ENCODE measurements at regions not wholly inside any gene's neighbourhood (a gene's known extent, or its start where the extent isn't known, plus 50 kb on each side); places are given as distances from the start of the nearest gene placed in this dataset.

GRCh38 chr3:184498986-184499606, 62.5 kb upstream of the EPHB3 start:
- Histone ChIP-seq H3K23me2 (ENCODE audit: insufficient read length, low read depth, low read length, poor library complexity, severe bottlenecking) (no peaks in the 10 kb centered on the region), H3K79me2 (ENCODE audit: insufficient read depth, low read length) (no peaks in the 10 kb centered on the region), H4K91ac (ENCODE audit: insufficient read length, low read depth, low read length) (no peak overlapping the region), H4K8ac (replicated peaks; ENCODE audit: insufficient read length, low read depth, low read length) (no peak overlapping the region), H4K20me1 (ENCODE audit: control insufficient read depth, insufficient read depth, insufficient read length) (no peaks in the 10 kb centered on the region), H3K9me3 (ENCODE audit: control insufficient read depth, low read depth, low read length) (no peaks in the 10 kb centered on the region), H3K27ac (ENCODE audit: insufficient read length, low read depth, low read length) (no peak overlapping the region), H2BK20ac (ENCODE audit: low read depth, low read length, poor library complexity, severe bottlenecking) (no peak overlapping the region), H3K4me1 (ENCODE audit: insufficient read depth, low read length) (no peaks in the 10 kb centered on the region), H2BK12ac (ENCODE audit: insufficient read length, low read depth, low read length) (no peak overlapping the region), H2BK5ac (ENCODE audit: insufficient read length, low read length) (no peak overlapping the region), H3T11ph (ENCODE audit: low read length) (no peak overlapping the region), H2AK5ac (ENCODE audit: insufficient read length, low read length) (no peak overlapping the region), H3K56ac (ENCODE audit: insufficient read length, low read depth, low read length) (no peak overlapping the region), H3K14ac (ENCODE audit: insufficient read depth, low read length) (no peak overlapping the region), H3K27me3 (ENCODE audit: insufficient read depth, low read length) (no peaks in the 10 kb centered on the region), H3K23ac (ENCODE audit: insufficient read length, low read depth, low read length) (no peak overlapping the region), H3K18ac (ENCODE audit: insufficient read length, low read depth, low read length) (no peak overlapping the region), H3K79me1 (ENCODE audit: insufficient read depth, low read depth, low read length, poor library complexity, severe bottlenecking) (no peaks in the 10 kb centered on the region), H3K9ac (ENCODE audit: extremely low read depth, insufficient read length, low read length) (no peak overlapping the region), H3K4ac (ENCODE audit: low read depth, low read length) (no peak overlapping the region), H3K4me2 (ENCODE audit: insufficient read depth, insufficient read length, low read length) (no peak overlapping the region), H2AFZ (ENCODE audit: low read length) (no peak overlapping the region), H2BK15ac (ENCODE audit: low read depth, low read length) (no peak overlapping the region), H4K5ac (ENCODE audit: insufficient read length, low read depth, low read length) (no peak overlapping the region), H2BK120ac (ENCODE audit: low read depth, low read length, poor library complexity, severe bottlenecking) (no peak overlapping the region)
- no peak overlapping the region for H3K27ac Mint-ChIP-seq
- no peak for DNase-seq
- peaks cover 8% of the 10 kb centered on the region for H3K27me3 Mint-ChIP-seq (ENCODE audit: low read depth)
- H3K4me3 Mint-ChIP-seq = no peak overlapping the region
- H3K4me1 Mint-ChIP-seq = peaks cover 12 to 15% of the 10 kb centered on the region in 2 experiments
- TF ChIP-seq CTCF (conservative IDR thresholded peaks at IDR 0.05) = no peak
- H3K9me3 Mint-ChIP-seq = peaks cover 19 to 22% of the 10 kb centered on the region in 2 experiments
- peaks cover 4 to 17% (median 7%) of the 10 kb centered on the region in 3 experiments for H3K36me3 Mint-ChIP-seq (ENCODE audit: insufficient read depth in 1 of 3, low read depth in 3 of 3)
- WGBS (ENCODE audit: extremely low coverage, insufficient read length, low lambda C conversion rate) = no CpG with 5 or more reads among the region's 12 CpGs
